Inflammatory macrophage (primary cell): ENCODE measurements at regions not wholly inside any gene's neighbourhood (a gene's known extent, or its start where the extent isn't known, plus 50 kb on each side); places are given as distances from the start of the nearest gene placed in this dataset.

Experiments used
- DNase-seq, 2 donors: peaks; one replicate each; pipeline ENCODE4 v3.0.0-alpha.2; 2020 to 2022

DNA sequence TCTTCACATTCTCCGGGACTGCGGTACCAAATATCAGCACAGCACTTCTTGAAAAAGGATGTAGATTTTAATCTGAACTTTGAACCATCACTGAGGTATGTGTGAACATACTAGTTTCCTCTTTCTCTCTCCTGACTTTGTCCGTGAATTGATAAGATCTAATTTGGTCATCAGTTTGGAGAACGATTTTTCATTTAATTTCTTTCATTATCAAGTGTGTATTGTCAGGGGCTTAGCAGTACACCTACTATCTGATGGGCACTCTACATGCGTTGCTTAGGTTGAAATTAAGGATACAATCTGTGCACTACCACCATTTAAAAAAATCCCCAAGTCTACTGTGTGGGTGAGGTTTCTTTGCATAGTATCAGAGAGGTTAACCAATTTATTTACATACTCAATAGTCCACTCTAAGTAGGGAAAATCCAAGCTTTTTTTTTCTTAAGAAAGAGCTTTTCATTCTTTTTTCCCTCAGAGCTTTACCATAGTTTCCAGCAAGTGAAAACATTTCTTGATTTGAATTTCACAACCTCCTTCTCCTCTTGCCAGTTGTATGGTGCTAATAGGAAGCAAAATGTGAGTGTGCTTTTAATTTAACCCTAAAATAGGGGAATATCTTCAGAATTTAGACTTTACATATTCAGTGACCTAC is 105.4 kb upstream of the ESR1 start:
- DNase-seq = no peak

DNA sequence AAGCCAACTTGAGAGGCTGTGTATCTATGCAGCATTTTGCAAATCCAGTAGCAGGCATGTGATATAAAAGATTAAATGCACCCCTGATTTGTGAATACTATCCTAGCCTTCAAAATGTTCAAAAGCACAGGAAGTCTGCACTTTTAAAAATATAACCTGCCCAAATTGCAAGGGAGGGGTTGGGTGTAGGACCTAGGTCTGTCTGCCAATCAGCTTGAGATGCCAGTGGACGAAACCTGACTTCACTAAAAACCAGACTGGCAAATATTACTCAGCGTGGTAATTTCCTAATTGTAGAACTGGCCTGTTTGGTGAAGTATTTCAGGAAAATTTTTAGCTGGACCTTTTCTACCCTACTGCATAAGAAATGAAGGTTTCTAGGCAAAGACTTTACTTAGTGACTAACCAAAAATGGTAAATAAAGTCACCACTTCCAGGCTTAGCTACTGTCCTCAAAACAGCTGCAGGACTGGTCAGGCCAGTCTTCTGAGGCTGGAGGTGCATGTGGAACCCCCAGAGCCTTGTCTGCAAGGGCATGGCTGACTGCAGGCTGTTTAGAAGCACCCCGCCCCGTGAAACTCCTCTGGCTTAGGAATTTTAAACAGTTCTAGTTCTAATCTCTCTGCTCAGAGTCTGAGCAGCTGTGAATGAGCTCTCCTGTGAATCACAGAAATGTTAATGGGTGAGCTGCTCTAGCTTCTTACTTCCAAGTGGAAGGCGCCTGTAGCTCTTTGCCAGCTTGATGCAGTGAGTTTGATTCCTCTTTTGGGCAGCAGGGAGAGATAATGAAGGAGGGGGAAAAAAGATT is 104.4 kb upstream of the ESR1 start:
- no peak for DNase-seq

- no peak for DNase-seq
Measured at GRCh38 chr6:151704383-151704782, 103.1 kb upstream of the ESR1 start.

DNA sequence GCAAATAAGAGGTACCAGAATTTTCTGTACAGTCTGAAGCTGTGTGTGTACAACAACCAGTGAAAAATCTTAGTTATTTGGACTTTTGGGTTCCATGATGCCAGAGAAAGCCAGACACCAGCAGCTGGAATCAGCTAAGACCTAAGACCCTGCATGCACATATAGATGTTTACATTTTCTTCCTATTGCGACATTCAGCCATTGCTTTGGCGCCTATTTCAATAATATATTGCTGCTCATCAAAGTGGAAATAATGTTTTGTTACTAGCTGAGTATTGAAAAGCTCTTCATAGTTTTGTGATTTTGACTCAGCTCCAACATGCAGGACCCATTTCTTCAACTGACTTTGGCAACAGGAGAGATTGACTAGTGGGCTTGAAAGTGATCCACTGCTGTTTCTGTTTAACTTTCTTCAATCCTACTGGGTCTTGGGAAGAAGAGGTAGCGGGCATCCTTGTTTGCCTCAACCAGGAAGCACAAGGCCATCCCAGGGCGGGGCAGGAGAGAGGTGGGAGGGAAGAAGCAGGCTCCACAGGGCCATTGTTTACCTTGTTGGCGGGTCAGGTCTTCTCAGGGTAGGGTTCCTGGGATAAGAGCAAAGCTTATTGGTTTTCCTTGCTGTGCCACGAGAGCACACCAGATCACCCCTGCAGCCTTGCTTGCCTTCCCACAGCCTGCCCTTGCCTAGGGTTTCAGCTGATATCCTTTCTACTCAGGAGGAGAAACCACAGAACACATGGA is 101.3 kb upstream of the ESR1 start:
- DNase-seq = no peak

- DNase-seq = no peak
Measured at GRCh38 chr6:151709329-151709728, 98.2 kb upstream of the ESR1 start.

- DNase-seq = no peak
Measured at GRCh38 chr6:151716526-151716932, 91.0 kb upstream of the ESR1 start.

DNA sequence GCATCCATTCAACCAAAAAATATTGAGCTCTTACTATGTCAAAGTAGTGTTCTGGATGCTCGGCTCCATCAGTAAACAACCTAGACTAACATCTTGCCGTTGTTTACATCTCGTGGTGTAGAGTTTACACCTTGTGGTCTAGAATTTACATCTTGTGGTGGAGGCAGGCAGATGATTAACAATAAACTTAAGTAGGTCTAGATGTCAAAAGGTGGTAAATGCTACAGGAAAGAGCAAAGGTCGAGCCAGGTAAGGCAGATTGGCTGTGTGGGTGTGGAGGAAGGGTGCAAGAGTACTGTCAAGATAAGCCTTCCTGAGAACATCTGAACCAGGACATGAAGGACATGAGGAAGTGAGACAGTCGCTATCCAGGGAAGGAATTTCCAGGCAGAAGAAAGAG is 88.4 kb upstream of the ESR1 start:
- no peak for DNase-seq

- DNase-seq = no peak
Measured at GRCh38 chr6:151721146-151721545, 86.3 kb upstream of the ESR1 start.

DNA sequence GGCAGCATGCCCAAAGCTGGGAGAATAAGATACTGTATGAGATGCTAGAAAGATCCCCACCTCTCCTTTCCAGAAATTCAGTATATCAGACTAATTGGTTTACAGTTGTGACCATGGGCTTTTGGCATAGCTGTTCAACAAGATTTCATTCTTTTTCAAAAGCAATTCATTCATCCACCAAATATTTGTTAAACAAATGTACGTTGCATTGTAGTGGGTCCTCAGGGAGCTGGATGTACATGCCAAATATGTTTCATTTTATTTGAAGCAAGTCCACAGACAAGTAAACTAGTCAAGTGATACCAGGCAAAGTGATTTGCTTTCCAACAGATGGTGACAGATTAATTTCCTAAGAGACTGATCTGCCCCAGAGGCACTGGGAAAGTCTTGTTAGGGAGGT is 85.8 kb upstream of the ESR1 start:
- DNase-seq = no peak

DNA sequence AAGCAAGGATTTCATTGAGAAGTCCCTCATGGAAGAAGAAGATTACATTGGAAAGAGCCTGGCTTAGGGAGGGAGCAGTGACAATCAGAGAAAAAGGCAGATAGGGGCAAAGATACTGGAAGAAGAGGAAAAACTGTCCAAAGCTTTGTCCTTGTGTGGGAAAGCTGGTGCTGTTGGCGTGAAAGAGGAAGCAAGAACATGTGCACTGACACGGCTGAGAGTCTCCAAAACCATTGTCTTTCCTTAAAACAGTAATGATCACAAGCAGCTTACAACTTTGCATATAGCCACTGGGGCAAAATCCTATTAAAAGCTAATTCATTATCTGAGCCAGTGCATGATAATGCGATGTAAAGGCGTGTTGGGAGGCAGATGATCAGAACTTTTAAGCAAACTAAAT is 85.1 kb upstream of the ESR1 start:
- peak; percentile 29 to 58 for DNase-seq

- peak; percentile 59 to 79 for DNase-seq
Measured at GRCh38 chr6:151723152-151723551, 84.3 kb upstream of the ESR1 start.

DNA sequence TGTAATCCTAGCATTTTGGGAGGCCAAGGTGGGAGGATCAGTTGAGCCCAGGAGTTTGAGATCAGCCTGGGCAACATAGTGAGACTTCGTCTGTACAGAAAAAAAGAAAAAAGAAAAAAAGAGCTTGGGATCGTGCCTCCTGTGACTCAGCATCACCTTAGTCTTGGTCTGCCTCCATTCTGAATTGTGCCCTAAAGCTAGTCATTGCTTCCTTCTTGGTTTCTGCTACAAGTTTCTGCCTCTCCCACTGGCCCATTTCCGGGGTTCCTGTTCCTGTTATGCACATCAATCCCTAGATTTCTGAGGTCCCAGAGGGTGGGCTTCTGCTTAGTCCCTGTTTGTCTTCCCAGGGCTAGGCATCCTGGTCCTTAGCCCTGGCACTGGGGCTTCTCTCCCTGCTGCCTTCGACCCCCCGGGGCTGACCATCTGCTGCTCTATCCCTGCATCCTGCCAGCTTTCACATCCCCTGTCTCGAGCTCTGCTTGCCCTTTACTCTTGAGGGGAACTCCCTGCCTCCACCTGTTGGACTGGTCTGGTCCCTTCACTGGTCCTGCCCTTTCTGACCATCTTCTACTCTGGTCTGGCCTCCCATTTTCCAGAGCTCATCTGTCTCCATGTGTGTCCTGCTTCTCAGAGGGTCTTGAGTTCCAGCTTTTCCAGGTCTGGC is 77.5 kb upstream of the ESR1 start:
- DNase-seq = no peak

GRCh38 chr6:151730496-151730870 is 77.0 kb upstream of the ESR1 start:
- DNase-seq = no peak

- DNase-seq = no peak
Measured at GRCh38 chr6:151731313-151731712, 76.2 kb upstream of the ESR1 start.

DNA sequence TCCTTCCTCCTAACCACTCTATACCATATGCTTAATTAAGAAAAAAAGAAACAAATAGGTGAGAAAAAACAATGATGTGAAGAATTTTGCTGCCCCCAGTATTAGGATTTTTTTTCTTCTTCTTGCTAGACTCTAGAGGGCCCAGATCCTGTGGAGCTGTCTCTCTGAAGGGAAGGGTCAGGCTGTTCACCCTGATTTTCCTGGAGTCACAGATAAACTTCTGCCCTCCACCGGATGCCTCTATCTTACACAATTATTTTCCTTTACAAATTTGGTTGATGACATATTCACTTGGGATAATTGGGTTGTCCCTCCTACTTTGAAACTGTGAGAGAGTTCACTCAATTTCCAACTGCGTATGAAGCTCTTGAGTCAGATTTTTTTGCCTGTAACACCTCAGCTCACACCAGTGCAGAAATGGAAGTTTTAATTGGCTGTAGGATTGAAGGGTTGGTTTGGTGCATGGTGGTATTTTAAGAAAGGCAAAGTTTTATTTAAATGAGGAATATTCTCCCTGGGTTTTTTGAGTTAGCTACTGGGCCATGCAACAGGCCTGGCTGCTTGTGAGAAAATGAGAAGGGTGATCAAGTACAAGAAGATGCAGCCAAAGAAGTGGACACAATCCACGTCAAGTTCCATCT is 73.7 kb upstream of the ESR1 start:
- no peak for DNase-seq

- no peak for DNase-seq
Measured at GRCh38 chr6:151738267-151738666, 69.2 kb upstream of the ESR1 start.

- DNase-seq = no peak
Measured at GRCh38 chr6:151738960-151739359, 68.5 kb upstream of the ESR1 start.

DNA sequence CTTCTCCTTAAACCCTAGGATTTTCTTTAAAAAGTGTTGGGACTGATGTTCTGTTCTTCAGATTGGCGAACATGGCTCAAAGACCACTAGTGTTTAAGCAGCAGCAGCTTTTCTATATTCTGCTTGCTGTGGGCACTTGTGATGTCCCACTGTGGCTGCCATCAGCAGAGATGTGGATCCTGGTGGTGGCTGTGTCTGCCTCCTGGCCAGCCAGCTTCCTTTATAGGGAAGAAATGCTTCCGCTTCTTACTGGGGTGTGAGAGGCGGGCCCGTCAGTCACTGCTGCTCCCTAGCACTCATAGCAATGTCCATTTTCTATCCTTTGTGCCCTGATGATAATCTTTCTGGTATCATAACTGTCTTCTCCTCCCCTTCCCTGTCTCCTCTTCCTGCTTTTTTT is 66.7 kb upstream of the ESR1 start:
- DNase-seq = no peak

DNA sequence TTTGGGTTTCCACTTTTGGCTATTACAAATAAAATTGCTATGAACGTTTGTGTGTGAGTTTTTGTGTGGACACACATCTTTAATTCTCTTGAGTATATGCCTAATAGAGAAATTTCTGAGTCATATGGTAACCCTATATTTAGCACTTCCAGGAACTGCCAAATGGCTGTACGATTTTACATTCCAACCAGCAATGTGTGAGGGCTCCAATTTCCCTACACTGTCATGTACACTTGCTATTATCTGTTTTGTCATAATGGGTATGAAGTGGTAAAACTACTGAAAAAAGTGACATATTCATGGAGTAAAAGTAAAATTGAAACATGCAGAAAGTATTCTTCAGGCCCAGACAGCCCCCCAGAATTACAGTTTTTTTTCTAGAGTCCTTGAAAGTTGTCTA is 59.6 kb upstream of the ESR1 start:
- DNase-seq = no peak

DNA sequence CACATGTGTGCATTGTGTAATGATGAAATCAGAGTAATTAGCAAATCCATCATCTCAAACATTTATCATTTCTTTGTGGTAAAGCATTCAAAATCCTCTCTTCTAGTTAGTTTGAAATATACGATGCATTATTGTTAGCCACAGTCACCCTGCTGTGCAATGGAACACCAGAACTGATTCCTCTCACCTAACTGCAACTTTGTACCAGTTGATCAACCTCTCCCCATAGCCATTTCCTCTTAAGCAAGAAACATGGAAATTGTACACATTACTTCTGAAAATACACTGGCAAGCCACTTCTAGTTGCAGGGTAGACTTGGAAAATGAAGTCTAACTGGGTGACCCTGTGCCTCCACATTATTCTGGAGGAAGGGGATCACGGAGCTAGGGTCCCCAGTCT is 58.1 kb upstream of the ESR1 start:
- no peak for DNase-seq

GRCh38 chr6:151753581-151753980 is 53.9 kb upstream of the ESR1 start:
- DNase-seq = no peak

DNA sequence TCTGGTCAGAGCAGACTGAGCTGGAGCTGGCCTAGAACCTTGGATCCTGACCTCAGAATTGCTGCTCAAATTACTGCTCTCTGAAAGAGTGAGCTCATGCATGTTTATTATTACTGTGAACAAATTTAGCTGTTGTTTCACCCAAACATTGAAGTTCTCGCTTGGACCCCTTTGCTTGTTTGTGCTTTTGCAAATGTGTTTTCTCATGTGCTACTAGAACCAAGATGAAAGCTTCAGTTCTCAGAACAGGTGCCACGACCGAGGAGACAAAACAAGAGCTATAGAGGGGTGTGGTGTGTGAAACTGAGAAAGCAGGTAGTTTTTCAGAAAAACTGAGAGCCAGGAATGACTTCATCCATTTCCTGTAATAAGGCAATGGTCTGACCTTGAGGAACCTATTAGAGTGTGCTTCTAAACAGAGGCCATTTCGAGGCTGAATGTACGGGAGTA is 50.0 kb upstream of the ESR1 start:
- no peak for DNase-seq
